ENCODE measurements at regions not wholly inside any gene's neighbourhood (a gene's known extent, or its start where the extent isn't known, plus 50 kb on each side); places are given as distances from the start of the nearest gene placed in this dataset.

GRCh38 chr4:24180586-24180985 lies 290.7 kb upstream of the PPARGC1A start:
- no peak for ATAC-seq
- no peaks in the 10 kb centered on the region for H3K4me1 ChIP-seq (replicated peaks in 1 of 2; ENCODE audit: control insufficient read depth in 2 of 2, insufficient read depth in 2 of 2, low read length in 2 of 2)
- in situ Hi-C loops (cut with MboI) (no loop called here), intact Hi-C loops (cut with micrococcal nuclease) (no loop called here)
- H3K9me1 ChIP-seq (ENCODE audit: control insufficient read depth, insufficient read depth, low read length), result no peaks in the 10 kb centered on the region
- no peak overlapping the region for H3K27ac ChIP-seq (ENCODE audit: extremely low read depth, low read depth, low read length)
- no peak for DNase-seq (ENCODE audit: extremely low read depth in 1 of 4, low spot score in 3 of 4)
- no TSS peak for BruUV-seq (replicated peaks)
- no peak for FAIRE-seq
- H3K4me3 ChIP-seq, result no peak overlapping the region
- H3K4me2 ChIP-seq (ENCODE audit: insufficient read depth, low read length), result no peak overlapping the region
- H3K9ac ChIP-seq (ENCODE audit: insufficient read depth in 1 of 2, low read depth in 2 of 2, low read length in 2 of 2), result no peak overlapping the region
- no peak overlapping the region for H2AFZ ChIP-seq (ENCODE audit: low read depth, low read length)
- H3K36me3 ChIP-seq (ENCODE audit: control insufficient read depth, insufficient read depth, low read length), result no peaks in the 10 kb centered on the region
- H3K79me2 ChIP-seq (ENCODE audit: control insufficient read depth, insufficient read depth, low read length), result no peaks in the 10 kb centered on the region
- no peaks in the 10 kb centered on the region; the same call in 1 of the 2 replicates for H4K20me1 ChIP-seq (replicated peaks; ENCODE audit: control insufficient read depth, insufficient read depth, low read length)
- ChIA-PET CTCF (ENCODE audit: low intra/inter-chr PET ratio) (no interaction called here), POLR2A (no interaction called here)
- no peaks in the 10 kb centered on the region for H3K9me3 ChIP-seq (replicated peaks; ENCODE audit: control insufficient read depth, insufficient read depth, low read depth, low read length)
- no peaks in the 10 kb centered on the region for H3K27me3 ChIP-seq (ENCODE audit: control insufficient read depth in 2 of 2, insufficient read depth in 2 of 2, low read length in 2 of 2)
- no peak for TF ChIP-seq MEIS2 (IDR thresholded peaks at IDR 0.05; ENCODE audit: partially characterized antibody)
- no peak for TF ChIP-seq MTA2 (IDR thresholded peaks at IDR 0.05; ENCODE audit: low read depth)
- no peak for TF ChIP-seq FOXA3 (CRISPR knock-in tag; conservative IDR thresholded peaks at IDR 0.05 in 1 of 2, IDR thresholded peaks at IDR 0.05 in 1 of 2)
- no peak for TF ChIP-seq SRSF7 (optimal IDR thresholded peaks at IDR 0.05; ENCODE audit: low read depth, low read length)
- no peak for TF ChIP-seq ZNF551 (CRISPR knock-in tag; IDR thresholded peaks at IDR 0.05)
- TF ChIP-seq ATF6 (CRISPR knock-in tag; IDR thresholded peaks at IDR 0.05), result no peak
- no peak for TF ChIP-seq RHOXF2B (CRISPR knock-in tag; conservative IDR thresholded peaks at IDR 0.05)
- TF ChIP-seq PRMT5 (CRISPR knock-in tag; IDR thresholded peaks at IDR 0.05), result no peak
- no peak for TF ChIP-seq SIX5 (IDR thresholded peaks at IDR 0.05; ENCODE audit: borderline replicate concordance in 1 of 2, insufficient read depth in 1 of 2, low read depth in 1 of 2, low read length in 2 of 2)
- no peak for TF ChIP-seq TAF15 (IDR thresholded peaks at IDR 0.05; ENCODE audit: low read depth, low read length)
- TF ChIP-seq, protein P1, sequence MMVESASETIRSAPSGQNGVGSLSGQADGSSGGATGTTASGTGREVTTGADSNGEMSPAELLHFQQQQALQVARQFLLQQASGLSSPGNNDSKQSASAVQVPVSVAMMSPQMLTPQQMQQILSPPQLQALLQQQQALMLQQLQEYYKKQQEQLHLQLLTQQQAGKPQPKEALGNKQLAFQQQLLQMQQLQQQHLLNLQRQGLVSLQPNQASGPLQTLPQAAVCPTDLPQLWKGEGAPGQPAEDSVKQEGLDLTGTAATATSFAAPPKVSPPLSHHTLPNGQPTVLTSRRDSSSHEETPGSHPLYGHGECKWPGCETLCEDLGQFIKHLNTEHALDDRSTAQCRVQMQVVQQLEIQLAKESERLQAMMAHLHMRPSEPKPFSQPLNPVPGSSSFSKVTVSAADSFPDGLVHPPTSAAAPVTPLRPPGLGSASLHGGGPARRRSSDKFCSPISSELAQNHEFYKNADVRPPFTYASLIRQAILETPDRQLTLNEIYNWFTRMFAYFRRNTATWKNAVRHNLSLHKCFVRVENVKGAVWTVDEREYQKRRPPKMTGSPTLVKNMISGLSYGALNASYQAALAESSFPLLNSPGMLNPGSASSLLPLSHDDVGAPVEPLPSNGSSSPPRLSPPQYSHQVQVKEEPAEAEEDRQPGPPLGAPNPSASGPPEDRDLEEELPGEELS (CRISPR knock-in tag; IDR thresholded peaks at IDR 0.05; ENCODE audit: borderline replicate concordance), result no peak
- TF ChIP-seq MYC (IDR thresholded peaks at IDR 0.05; ENCODE audit: low read depth, low read length), result no peak
- TF ChIP-seq MYC (CRISPR knock-in tag; IDR thresholded peaks at IDR 0.05; ENCODE audit: borderline replicate concordance, low read depth), result no peak
- no peak for TF ChIP-seq RFX5 (IDR thresholded peaks at IDR 0.05; ENCODE audit: low read depth, low read length)
- TF ChIP-seq FIP1L1 (IDR thresholded peaks at IDR 0.05; ENCODE audit: low read depth, low read length, poor library complexity, severe bottlenecking), result no peak
- no peak for TF ChIP-seq LCOR (CRISPR knock-in tag; IDR thresholded peaks at IDR 0.05)
